Neutrophil (primary cell): ENCODE measurements at regions not wholly inside any gene's neighbourhood (a gene's known extent, or its start where the extent isn't known, plus 50 kb on each side); places are given as distances from the start of the nearest gene placed in this dataset.

Experiments
- H3K27ac ChIP-seq: fragments of 200-600 bp; sonication (generic); 2 replicates; pipeline ENCODE4 v1.5.1; 2016; ENCODE audit warnings: mild to moderate bottlenecking, moderate library complexity
- H3K27me3 ChIP-seq: fragments of 200-600 bp; sonication (generic); 2 replicates; pipeline ENCODE4 v1.6.0; 2016; ENCODE audit warnings: mild to moderate bottlenecking
- H3K36me3 ChIP-seq: fragments of 200-600 bp; sonication (generic); 2 replicates; pipeline ENCODE4 v1.5.1; 2017
- H3K4me1 ChIP-seq, 2 experiments: fragments of 200-600 bp in 1 of 2; sonication (generic) in 1 of 2; 1 replicate in 1 of 2; 2 replicates in 1 of 2; pipeline versions ENCODE4 v1.5.1 to v1.6.1; 2013 to 2016; ENCODE audit warnings: low read depth in 1 of 2, low read length in 1 of 2, mild to moderate bottlenecking in 1 of 2, moderate library complexity in 1 of 2; ENCODE audit not compliant: control insufficient read depth in 1 of 2, insufficient read depth in 1 of 2
- H3K4me3 ChIP-seq, 2 experiments: fragments of 200-600 bp in 1 of 2; sonication (generic) in 1 of 2; 1 replicate in 1 of 2; 2 replicates in 1 of 2; pipeline ENCODE4 v1.5.1; 2013 to 2016; ENCODE audit warnings: low read depth in 1 of 2, low read length in 1 of 2, mild to moderate bottlenecking in 1 of 2, moderate library complexity in 1 of 2
- H3K9me3 ChIP-seq: fragments of 200-600 bp; sonication (generic); 2 replicates; pipeline ENCODE4 v1.5.1; 2016
- CTCF ChIP-seq: fragments of 200-600 bp; sonication (generic); IDR thresholded peaks from 2 replicates; pipeline ENCODE4 v1.5.1; 2016; ENCODE audit warnings: antibody characterized with exemption

GRCh38 chr2:59021786-59022185 is 780.7 kb upstream of the FANCL start:
- TF ChIP-seq CTCF = no peak
- Histone ChIP-seq H3K36me3 (no peaks in the 10 kb centered on the region), H3K4me1 (peaks cover 0 to 4% of the 10 kb centered on the region in 2 experiments), H3K27me3 (no peaks in the 10 kb centered on the region), H3K27ac (no peak overlapping the region), H3K4me3 (no peak overlapping the region), H3K9me3 (no peaks in the 10 kb centered on the region)

- no peak overlapping the region for H3K4me3 ChIP-seq
- H3K27ac ChIP-seq = no peak overlapping the region
- H3K36me3 ChIP-seq = no peaks in the 10 kb centered on the region
- no peaks in the 10 kb centered on the region for H3K9me3 ChIP-seq
- H3K27me3 ChIP-seq = no peaks in the 10 kb centered on the region
- H3K4me1 ChIP-seq = no peaks in the 10 kb centered on the region
- no peak for TF ChIP-seq CTCF
Observed at GRCh38 chr2:59019566-59020159, 778.5 kb upstream of the FANCL start.

- Histone ChIP-seq H3K9me3 (no peaks in the 10 kb centered on the region), H3K27me3 (no peaks in the 10 kb centered on the region), H3K4me3 (no peak overlapping the region), H3K27ac (no peak overlapping the region), H3K4me1 (no peaks in the 10 kb centered on the region), H3K36me3 (no peaks in the 10 kb centered on the region)
- TF ChIP-seq CTCF = no peak
Observed at GRCh38 chr2:59018737-59019136, 777.6 kb upstream of the FANCL start.

GRCh38 chr2:59015027-59015426 is 773.9 kb upstream of the FANCL start:
- H3K27ac ChIP-seq = no peak overlapping the region
- no peaks in the 10 kb centered on the region for H3K27me3 ChIP-seq
- H3K9me3 ChIP-seq = no peaks in the 10 kb centered on the region
- no peak for TF ChIP-seq CTCF
- no peaks in the 10 kb centered on the region for H3K36me3 ChIP-seq
- H3K4me1 ChIP-seq = no peaks in the 10 kb centered on the region
- H3K4me3 ChIP-seq = no peak overlapping the region

- no peaks in the 10 kb centered on the region for H3K36me3 ChIP-seq
- H3K4me3 ChIP-seq = no peak overlapping the region
- TF ChIP-seq CTCF = no peak
- H3K27ac ChIP-seq = no peak overlapping the region
- no peaks in the 10 kb centered on the region for H3K4me1 ChIP-seq
- H3K27me3 ChIP-seq = no peaks in the 10 kb centered on the region
- no peaks in the 10 kb centered on the region for H3K9me3 ChIP-seq
Observed at GRCh38 chr2:59012971-59013370, 771.8 kb upstream of the FANCL start.

GRCh38 chr2:59012234-59012633 is 771.1 kb upstream of the FANCL start:
- H3K4me3 ChIP-seq = no peak overlapping the region
- no peak for TF ChIP-seq CTCF
- H3K27ac ChIP-seq = no peak overlapping the region
- no peaks in the 10 kb centered on the region for H3K36me3 ChIP-seq
- no peaks in the 10 kb centered on the region for H3K27me3 ChIP-seq
- no peaks in the 10 kb centered on the region for H3K9me3 ChIP-seq
- H3K4me1 ChIP-seq = no peaks in the 10 kb centered on the region
